Adrenal gland (tissue), 9 donors: ENCODE measurements at regions not wholly inside any gene's neighbourhood (a gene's known extent, or its start where the extent isn't known, plus 50 kb on each side); places are given as distances from the start of the nearest gene placed in this dataset.

Experiments
- DNase-seq, 7 donors: peaks; one replicate each; pipeline ENCODE4 v3.0.0-alpha.2; 2019 to 2020
- H3K27ac ChIP-seq, 5 donors: fragments of 200-600 bp; sonication (generic) in 4 of 5; 1 replicate in 3 of 5; 2 replicates in 2 of 5; pipeline versions ENCODE4 v1.5.1 to v1.8.0; 2016 to 2020; ENCODE audit warnings: mild to moderate bottlenecking in 1 of 5
- H3K27me3 ChIP-seq: fragments of 200-600 bp; 2 replicates; pipeline ENCODE4 v1.8.0; 2021
- H3K36me3 ChIP-seq, 2 donors: fragments of 200-600 bp; replicated peaks in 1 of 2; 1 replicate in 1 of 2; 2 replicates in 1 of 2; pipeline versions ENCODE4 v1.5.1 to v1.8.0; 2018 to 2022
- H3K4me1 ChIP-seq, 2 donors: fragments of 200-600 bp; replicated peaks in 1 of 2; 1 replicate in 1 of 2; 2 replicates in 1 of 2; pipeline versions ENCODE4 v1.5.1 to v1.8.0; 2018 to 2021
- H3K4me3 ChIP-seq, 4 donors: fragments of 200-600 bp; sonication (generic) in 3 of 4; one replicate each; pipeline ENCODE4 v1.5.1; 2016 to 2018
- H3K9me3 ChIP-seq, 3 donors: fragments of 200-600 bp; sonication (generic) in 1 of 3; replicated peaks in 1 of 3; 1 replicate in 2 of 3; 2 replicates in 1 of 3; pipeline versions ENCODE4 v1.5.1 to v1.8.0; 2016 to 2021
- POLR2A ChIP-seq, 2 donors: fragments of 450-650 bp; IDR thresholded peaks; one replicate each; pipeline ENCODE4 v1.6.1; 2017; ENCODE audit warnings: antibody characterized with exemption in 2 of 2, mild to moderate bottlenecking in 2 of 2, moderate library complexity in 1 of 2
- WGBS, 4 donors: extraction: QIAGEN DNeasy Blood & Tissue Kit in 2 of 4; methylation state at CpG; one replicate each; pipeline versions ENCODE4 v1.1.5 to v1.1.7; 2013 to 2017; 5-methylcytosine and 5-hydroxymethylcytosine counted together
- intact Hi-C, 2 donors: fragments of 100-400 bp; cut with DNase I; formaldehyde crosslinking; loops; one replicate each; pipeline versions ENCODE4 v1.14.1 to v1.15.0; 2022 to 2023
- TF ChIP-seq, protein P1 (sequence below), 6 experiments: fragments of 450-650 bp in 4 of 6; fragments of 200-600 bp in 2 of 6; sonication (generic) in 1 of 6; IDR thresholded peaks; 1 replicate in 5 of 6; 2 replicates in 1 of 6; pipeline versions ENCODE4 v1.5.1 to v1.8.0; 2016 to 2021; ENCODE audit warnings: antibody characterized with exemption in 6 of 6, mild to moderate bottlenecking in 2 of 6, moderate library complexity in 1 of 6
- donor health status: healthy with polysubstance abuse.
- donor health status: Bipolar disorder and iron deficiency.
- donor health status: DM: yes; HTN: yes; CAD: no.
- donor health status: DM: no; HTN: no; CAD: no.
- donor health status: DM: no; HTN: no; CAD: no.

DNA sequence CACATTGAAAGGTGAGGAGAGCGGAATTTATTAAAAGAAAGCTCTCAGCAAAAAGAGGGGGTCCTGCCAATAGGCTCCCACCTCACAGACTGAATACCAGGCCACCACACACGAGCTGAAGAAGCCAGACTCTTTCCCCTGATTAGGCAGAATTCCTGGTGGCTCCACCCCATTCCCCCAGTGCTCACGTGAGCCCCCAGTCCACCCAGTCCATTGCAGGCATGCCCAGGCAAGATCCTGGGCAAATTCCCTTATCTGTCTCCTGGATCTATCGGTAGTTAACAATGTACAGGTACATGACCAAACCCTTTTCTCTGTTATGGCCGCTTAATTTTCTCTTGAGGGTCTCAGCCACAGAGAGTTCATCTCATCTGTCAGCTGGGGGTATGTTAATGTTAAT is 54.6 kb upstream of the BTG3 start:
- Histone ChIP-seq H3K27me3 (no peaks in the 10 kb centered on the region), H3K4me1 (no peaks in the 10 kb centered on the region), H3K9me3 (no peaks in the 10 kb centered on the region), H3K36me3 (no peaks in the 10 kb centered on the region), H3K27ac (no peak overlapping the region), H3K4me3 (no peak overlapping the region)
- intact Hi-C loops, result no loop called here
- TF ChIP-seq, protein P1, sequence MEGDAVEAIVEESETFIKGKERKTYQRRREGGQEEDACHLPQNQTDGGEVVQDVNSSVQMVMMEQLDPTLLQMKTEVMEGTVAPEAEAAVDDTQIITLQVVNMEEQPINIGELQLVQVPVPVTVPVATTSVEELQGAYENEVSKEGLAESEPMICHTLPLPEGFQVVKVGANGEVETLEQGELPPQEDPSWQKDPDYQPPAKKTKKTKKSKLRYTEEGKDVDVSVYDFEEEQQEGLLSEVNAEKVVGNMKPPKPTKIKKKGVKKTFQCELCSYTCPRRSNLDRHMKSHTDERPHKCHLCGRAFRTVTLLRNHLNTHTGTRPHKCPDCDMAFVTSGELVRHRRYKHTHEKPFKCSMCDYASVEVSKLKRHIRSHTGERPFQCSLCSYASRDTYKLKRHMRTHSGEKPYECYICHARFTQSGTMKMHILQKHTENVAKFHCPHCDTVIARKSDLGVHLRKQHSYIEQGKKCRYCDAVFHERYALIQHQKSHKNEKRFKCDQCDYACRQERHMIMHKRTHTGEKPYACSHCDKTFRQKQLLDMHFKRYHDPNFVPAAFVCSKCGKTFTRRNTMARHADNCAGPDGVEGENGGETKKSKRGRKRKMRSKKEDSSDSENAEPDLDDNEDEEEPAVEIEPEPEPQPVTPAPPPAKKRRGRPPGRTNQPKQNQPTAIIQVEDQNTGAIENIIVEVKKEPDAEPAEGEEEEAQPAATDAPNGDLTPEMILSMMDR (IDR thresholded peaks at IDR 0.05), result no peak
- no peak for TF ChIP-seq POLR2A (IDR thresholded peaks at IDR 0.05)
- DNase-seq, result no peak
- 79 to 90% (median 86%) methylated on average over 5 of the region's 5 CpGs for WGBS, 4 donors
